ENCODE measurements at regions not wholly inside any gene's neighbourhood (a gene's known extent, or its start where the extent isn't known, plus 50 kb on each side); places are given as distances from the start of the nearest gene placed in this dataset.

DNA sequence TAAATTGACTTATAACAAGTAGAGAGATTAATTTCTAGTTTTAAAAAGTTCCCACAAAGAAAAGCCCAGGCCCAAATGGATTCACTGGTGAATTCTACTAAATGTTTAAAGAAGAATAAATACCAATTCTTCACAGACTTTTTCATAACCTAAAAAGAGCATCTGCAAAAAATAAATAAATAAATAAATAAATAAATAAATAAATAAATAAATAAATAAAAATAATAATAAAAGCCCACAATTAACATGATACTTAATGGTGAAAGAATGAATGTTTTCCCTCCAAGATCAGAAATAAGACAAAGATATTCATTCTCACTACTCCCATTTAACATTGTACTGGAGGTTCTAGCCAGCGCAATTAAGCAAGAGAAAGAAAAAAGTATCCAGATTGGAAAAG is 97.6 kb upstream of the KAZN start:
- TF ChIP-seq TEAD4 (IDR thresholded peaks at IDR 0.05): no peak
- TF ChIP-seq, protein P1, sequence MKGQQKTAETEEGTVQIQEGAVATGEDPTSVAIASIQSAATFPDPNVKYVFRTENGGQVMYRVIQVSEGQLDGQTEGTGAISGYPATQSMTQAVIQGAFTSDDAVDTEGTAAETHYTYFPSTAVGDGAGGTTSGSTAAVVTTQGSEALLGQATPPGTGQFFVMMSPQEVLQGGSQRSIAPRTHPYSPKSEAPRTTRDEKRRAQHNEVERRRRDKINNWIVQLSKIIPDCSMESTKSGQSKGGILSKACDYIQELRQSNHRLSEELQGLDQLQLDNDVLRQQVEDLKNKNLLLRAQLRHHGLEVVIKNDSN (IDR thresholded peaks at IDR 0.05): no peak
- no peak for TF ChIP-seq RAD21 (IDR thresholded peaks at IDR 0.05; ENCODE audit: low read depth)
- no peak for TF ChIP-seq EP300 (IDR thresholded peaks at IDR 0.05; ENCODE audit: borderline replicate concordance)
- no peak for TF ChIP-seq YY1 (IDR thresholded peaks at IDR 0.05; ENCODE audit: low read depth)
- no peak for TF ChIP-seq FOXM1 (IDR thresholded peaks at IDR 0.05; ENCODE audit: borderline replicate concordance, low read depth)
- no peak for TF ChIP-seq TAF1 (IDR thresholded peaks at IDR 0.05; ENCODE audit: low read depth)
- TF ChIP-seq, protein P2, sequence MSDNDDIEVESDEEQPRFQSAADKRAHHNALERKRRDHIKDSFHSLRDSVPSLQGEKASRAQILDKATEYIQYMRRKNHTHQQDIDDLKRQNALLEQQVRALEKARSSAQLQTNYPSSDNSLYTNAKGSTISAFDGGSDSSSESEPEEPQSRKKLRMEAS (IDR thresholded peaks at IDR 0.05): no peak
- TF ChIP-seq NFIC (IDR thresholded peaks at IDR 0.05): no peak
- TF ChIP-seq ZBTB7A (IDR thresholded peaks at IDR 0.05; ENCODE audit: low read depth): no peak
